CD4-positive, alpha-beta T cell treated with Interleukin-17A for 1 hour (primary cell): ENCODE measurements at regions not wholly inside any gene's neighbourhood (a gene's known extent, or its start where the extent isn't known, plus 50 kb on each side); places are given as distances from the start of the nearest gene placed in this dataset.
"Not testable (repeated sequence)": the region's sequence is repeated elsewhere in the genome, so short reads cannot be mapped to it uniquely, and the experiment has no call there.

ENCODE experiments used
- DNase-seq: peaks from one replicate; pipeline ENCODE4 v3.0.0-alpha.2; 2020

- DNase-seq = no peak
These were observed 81.0 kb upstream of the NDUFV2 start for GRCh38 chr18:9021458-9021857.

- no peak for DNase-seq
These were observed 79.9 kb upstream of the NDUFV2 start for GRCh38 chr18:9022397-9023155.

GRCh38 chr18:9024031-9024646 is 78.4 kb upstream of the NDUFV2 start:
- not testable (repeated sequence) for DNase-seq

- DNase-seq = no peak
These were observed 77.2 kb upstream of the NDUFV2 start for GRCh38 chr18:9025091-9025838.

GRCh38 chr18:9029131-9029530 is 73.4 kb upstream of the NDUFV2 start:
- DNase-seq = no peak

GRCh38 chr18:9032519-9032918 is 70.0 kb upstream of the NDUFV2 start:
- no peak for DNase-seq

GRCh38 chr18:9038277-9038871 is 64.1 kb upstream of the NDUFV2 start:
- DNase-seq = no peak

- DNase-seq = no peak
These were observed 62.9 kb upstream of the NDUFV2 start for GRCh38 chr18:9039441-9040071.

- DNase-seq = no peak
These were observed 59.6 kb upstream of the NDUFV2 start for GRCh38 chr18:9042766-9043481.

- no peak for DNase-seq
These were observed 58.9 kb upstream of the NDUFV2 start for GRCh38 chr18:9043581-9043980.

- no peak for DNase-seq
These were observed 54.8 kb upstream of the NDUFV2 start for GRCh38 chr18:9047715-9048114.

- no peak for DNase-seq
These were observed 54.3 kb upstream of the NDUFV2 start for GRCh38 chr18:9048236-9048635.

GRCh38 chr18:9048808-9049494 is 53.5 kb upstream of the NDUFV2 start:
- DNase-seq = no peak

- no peak for DNase-seq
These were observed 53.0 kb upstream of the NDUFV2 start for GRCh38 chr18:9049495-9049809.

GRCh38 chr18:9050628-9051284 is 51.7 kb upstream of the NDUFV2 start:
- DNase-seq = not testable (repeated sequence)
